ENCODE measurements at regions not wholly inside any gene's neighbourhood (a gene's known extent, or its start where the extent isn't known, plus 50 kb on each side); places are given as distances from the start of the nearest gene placed in this dataset.
"Not testable (repeated sequence)": the region's sequence is repeated elsewhere in the genome, so short reads cannot be mapped to it uniquely, and the experiment has no call there.

DNA sequence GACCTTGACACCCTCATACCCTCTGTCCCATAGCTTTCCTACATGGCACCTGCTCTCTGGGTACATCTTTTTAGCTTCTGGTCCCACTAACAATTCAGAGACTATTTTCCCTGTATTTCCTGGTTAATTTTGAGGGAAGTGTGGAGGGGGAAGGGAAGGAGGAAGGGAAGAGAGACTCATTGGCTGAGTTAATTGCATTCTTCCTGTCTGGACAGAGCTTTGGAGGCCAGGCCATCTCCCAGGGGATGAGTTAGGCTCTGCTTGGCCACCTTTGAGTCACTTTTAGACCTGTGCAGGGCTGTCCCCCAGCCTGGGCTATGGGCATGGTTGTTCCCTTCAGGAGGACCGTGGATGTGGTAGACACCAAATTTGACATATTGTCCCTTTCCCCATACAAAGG lies 167.9 kb upstream of the PGRMC2 start:
- intact Hi-C loops (cut with micrococcal nuclease), result loop anchor here (2.0 kb wide), 1 partner anchor 265 kb away; no protein-coding TSS in a partner anchor

DNA sequence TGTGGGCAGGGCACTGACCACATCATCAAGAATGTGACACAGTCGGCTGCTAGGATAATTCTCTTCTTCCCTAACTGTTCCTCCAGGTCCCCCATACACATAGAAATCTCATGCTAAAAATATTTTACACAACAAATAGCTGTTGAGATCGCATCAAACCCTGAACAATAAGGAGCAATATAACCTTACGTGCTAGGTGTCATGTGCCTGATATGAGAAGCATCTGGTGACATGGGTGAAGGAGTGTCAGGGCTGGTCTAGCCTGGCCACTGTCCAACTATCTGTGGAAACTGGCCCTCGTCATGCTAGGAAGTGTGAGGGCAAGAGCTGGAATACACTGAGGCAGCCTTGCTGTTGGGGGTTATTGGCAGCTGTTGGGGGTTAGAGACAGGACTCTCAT lies 167.3 kb upstream of the PGRMC2 start:
- intact Hi-C loops (cut with micrococcal nuclease), result loop anchor here (1.0 to 2.0 kb wide), 3 partner anchors 264 to 408 kb away; partner anchors contain the start of gene JADE1

DNA sequence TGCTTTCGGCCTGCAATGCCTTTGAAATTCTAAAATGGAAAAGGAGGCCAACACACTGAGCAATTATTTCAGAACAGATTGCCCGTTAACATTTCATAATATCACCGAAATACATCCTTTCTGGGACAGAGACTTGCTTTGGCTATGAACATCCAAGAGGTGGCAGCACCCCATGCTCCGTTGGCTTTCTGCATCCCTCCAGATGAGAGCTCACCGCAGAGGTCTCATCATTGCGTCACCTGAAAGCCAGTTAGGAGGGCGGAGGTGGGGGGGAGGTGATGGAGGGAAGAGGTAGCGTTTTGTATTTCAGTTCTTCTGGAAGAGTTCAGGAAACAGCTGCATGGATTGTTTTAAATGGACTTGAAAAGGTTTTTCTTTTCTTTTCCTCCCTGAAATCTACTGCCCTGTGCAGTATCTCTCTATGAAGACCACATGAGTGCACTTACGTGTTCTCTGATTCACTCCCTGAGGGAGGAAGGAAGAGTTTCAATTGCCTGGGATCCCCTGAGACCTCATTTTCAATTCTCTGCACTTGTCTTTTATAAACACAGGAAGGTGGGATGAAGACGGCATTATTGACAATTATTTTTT lies 166.8 kb upstream of the PGRMC2 start:
- intact Hi-C loops (cut with micrococcal nuclease), result loop anchor here (1.0 to 2.0 kb wide), 3 partner anchors 264 to 409 kb away; partner anchors contain the start of gene JADE1

DNA sequence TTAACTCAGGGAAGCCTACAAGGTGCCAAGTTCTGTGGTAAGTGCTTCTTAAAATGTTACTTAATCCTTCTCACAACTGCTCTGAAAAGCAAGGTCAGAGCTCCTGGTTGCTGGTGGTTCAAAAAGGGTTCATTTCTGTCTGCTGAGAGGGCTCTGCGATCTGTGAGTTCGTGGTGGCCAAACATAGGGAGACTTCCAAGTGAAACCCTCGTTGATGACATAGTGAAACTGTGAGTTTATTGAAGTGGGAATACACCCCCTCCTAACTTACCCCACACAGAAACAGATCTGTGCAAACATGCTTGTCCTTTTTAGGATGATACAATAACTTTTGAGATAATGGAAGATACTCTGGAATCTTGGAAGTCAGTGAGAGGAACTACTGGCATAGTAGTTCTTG lies 164.8 kb upstream of the PGRMC2 start:
- intact Hi-C loops (cut with micrococcal nuclease), result no loop called here

DNA sequence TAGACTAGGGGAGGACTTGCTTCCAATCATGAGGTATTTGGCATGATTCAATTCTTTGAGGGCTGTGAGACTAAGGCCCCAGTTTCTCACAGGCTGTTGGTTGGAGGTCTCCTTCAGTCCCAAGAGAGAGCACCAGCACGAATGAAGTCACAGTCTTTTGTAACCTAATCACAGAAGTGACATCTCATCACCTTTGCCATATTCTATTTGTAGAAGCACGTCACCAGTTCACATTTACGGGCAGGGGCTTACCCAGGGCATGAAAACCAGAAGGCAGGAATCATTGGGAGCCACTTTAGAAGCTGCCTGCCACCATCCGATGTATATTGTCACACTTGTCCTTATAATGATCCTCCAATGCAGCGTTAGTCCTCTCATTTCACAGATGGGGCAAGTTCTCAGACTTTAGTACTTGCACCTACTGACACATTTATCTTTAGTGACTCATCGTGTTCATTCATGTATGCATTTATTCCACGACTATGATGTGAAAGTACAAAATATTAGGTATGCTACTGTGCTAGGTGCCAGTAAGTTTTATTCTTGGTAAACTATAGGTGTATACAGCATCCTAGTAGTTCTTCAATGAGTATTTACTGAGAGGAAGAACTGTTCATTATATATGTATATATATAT lies 163.8 kb upstream of the PGRMC2 start:
- intact Hi-C loops (cut with micrococcal nuclease), result no loop called here

DNA sequence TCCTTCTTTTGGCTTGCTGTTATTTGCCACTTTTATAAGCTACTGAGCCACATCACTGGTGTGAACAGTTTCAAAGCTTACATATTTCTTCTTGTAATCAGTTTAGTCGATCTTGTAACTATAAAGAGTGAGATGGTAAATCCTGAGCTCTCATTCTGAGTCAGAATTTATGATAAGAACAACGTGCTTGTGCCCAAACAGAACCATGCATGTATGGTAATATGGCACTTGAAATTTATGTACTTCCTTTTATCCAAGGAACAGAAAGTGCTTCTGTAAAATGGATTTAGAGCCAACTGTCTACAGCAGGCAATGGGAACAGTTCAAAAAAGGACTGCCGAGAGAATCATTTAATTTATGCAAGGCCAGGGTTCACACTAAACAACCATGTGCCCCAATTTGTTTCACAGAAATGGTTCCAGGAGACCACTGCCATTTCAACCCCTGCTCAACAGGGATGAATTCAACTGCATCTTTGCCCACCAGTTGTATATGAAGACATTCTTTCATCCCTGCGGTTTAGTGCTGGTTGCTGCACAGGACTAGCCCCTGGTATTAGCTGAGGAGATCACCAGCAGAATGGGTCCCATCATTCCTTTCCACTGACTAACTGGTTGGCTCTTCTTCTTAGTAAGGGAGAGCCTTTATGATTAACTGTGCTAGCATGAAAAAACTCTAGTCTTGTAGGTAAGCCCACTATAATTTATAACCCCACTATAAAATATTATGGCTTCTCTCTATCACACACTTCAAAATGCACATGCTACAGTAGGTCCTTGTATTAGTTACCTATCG lies 162.9 kb upstream of the PGRMC2 start:
- intact Hi-C loops (cut with micrococcal nuclease), result no loop called here

DNA sequence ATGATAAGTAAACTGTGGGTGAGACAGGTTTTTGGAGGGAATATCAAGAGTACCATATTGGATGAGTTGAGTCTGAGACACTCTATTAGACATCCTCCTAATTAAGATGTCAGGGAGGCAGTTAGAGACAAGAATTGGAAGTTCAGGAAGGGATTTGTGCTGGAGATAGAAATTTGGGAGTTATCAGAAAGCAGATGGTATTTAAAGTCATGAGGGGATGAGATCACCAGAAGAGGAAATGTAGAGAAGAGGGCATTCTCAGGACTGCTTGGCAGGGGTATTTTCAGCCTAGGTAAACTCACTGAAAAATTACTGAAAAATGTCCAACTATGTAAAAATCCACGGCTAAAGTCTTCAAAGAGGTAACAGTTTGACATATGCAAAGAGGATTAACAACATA lies 161.6 kb upstream of the PGRMC2 start:
- intact Hi-C loops (cut with micrococcal nuclease), result no loop called here

DNA sequence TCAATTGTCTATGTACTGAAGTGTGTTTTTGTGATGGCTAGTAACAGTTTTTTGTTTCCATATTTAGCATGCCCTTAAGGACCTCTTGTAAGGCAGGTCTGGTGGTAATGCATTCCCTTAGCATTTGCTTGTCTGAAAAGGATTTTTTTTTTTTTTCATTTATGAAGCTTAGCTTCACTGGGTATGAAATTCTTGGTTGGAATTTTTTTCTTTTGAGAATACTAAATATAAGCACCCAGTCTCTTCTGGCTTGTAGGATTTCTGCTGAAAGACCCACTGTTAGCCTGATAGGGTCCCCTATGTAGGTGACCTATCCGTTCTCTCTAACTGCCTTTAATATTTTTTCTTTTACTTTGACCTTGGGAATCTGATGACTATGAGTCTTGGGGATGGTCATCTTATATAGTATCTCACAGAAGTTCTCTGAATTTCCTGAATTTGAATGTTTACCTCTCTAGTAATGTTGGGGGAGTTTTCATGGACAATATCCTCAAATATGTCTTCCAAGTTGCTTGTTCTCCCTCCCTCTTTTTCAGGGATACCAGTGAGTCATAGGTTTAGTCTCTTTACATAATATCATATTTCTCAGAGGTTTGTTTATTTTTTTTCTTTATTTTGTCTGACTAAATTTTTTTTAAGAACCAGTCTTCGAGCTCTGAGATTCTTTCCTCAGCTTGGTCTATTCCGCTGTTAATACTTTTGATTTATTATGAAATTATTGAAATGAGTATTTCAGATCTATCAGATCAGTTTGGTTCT lies 157.1 kb upstream of the PGRMC2 start:
- intact Hi-C loops (cut with micrococcal nuclease), result no loop called here

DNA sequence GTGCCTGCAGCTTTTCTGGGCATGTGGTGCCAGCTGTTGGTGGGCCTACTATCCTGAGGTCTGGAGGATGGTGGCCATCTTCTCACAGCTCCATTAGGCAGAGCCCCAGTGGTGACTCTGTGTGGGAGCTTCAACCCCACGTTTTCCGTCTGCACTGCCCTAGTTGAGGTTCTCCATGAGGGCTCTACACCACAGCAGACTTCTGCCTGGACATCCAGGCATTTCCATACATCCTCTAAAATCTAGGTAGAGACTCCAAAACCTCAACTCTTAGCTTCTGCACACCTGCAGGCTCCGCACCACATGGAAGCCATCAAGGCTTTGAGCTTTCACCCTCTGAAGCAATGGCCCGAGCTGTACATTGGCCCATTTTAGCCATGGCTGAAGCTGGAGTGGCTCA lies 153.3 kb upstream of the PGRMC2 start:
- intact Hi-C loops (cut with micrococcal nuclease), result no loop called here

DNA sequence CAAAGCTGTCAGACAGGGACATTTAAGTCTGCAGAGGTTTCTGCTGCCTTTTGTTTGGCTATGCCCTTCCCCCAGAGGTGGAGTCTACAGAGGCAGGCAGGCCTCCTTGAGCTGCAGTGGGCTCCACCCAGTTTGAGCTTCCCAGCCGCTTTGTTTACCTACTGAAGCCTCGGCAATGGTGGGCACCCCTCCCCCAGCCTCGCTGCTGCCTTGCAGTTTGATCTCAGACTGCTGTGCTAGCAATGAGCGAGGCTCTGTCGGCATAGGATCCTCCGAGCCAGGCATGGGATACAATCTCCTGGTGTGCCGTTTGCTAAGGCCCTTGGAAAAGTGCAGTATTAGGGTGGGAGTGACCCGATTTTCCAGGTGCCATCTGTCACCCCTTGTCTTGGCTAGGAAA lies 149.4 kb upstream of the PGRMC2 start:
- intact Hi-C loops (cut with micrococcal nuclease), result not testable (repeated sequence)

DNA sequence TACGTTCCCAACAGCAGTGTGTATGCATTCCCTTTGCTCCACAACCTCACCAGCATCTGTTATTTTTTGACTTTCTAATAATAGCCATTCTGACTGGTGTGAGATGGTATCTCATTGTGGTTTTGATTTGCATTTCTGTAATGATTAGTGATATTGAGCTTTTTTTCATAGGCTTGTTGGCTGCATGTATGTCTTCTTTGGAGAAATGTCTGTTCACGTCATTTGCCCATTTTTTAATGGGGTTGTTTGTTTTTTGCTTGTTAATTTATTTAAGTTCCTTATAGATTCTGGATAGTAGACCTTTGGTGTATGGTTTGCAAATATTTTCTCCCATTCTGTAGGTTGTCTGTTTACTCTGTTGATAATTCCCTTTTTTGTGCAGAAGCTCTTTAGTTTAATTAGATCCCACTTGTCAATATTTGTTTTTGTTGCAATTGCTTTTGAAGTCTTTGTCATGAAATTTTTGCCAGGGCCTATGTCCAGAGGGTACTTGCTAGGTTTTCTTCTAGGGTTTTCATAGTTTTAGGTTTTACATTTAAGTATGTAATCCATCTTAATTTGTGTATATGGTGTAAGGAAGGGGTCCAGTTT lies 141.5 kb upstream of the PGRMC2 start:
- intact Hi-C loops (cut with micrococcal nuclease), result not testable (repeated sequence)

DNA sequence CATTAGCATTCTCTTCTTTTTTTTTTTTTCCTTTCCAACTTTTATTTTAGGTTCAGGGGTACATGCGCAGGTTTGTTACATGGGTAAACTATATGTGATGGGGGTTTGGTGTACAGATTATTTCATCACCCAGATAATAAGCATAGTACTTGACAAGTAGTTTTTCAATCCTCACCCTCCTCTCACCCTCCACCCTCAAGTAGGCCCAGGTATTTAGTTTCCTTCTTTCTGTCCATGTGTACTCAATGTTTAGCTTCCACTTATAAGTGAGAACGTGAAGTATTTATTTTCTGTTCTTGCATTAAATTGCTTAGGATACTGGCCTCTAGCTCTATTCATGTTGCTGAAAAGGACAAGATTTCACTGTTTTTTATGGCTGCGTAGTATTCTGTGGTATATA lies 140.8 kb upstream of the PGRMC2 start:
- intact Hi-C loops (cut with micrococcal nuclease), result no loop called here

DNA sequence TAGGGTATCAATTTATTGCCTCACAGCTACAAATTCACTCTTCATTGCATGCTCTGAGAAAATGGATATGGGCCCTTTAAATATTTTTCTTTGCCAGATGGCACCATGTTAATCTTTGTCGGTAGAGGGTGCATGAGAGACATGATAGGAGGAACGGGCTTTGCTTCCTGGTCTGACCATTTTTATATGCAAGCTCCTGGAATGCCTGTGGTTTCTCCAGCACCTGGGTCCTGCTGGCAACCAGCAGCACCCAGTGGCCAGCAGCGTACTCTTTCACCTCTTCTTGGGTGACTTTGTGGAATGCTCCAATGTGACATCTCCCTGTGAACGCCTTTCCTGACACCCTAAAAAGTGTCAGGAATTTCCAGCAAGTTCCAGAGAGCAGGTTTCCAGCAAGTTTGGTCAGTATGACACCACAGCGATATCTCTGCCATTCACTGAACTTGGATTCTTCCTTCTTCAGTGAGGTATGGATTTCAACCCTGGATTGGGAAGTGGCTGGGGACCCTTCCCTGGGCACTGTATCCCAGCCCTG lies 140.3 kb upstream of the PGRMC2 start:
- intact Hi-C loops (cut with micrococcal nuclease), result no loop called here

DNA sequence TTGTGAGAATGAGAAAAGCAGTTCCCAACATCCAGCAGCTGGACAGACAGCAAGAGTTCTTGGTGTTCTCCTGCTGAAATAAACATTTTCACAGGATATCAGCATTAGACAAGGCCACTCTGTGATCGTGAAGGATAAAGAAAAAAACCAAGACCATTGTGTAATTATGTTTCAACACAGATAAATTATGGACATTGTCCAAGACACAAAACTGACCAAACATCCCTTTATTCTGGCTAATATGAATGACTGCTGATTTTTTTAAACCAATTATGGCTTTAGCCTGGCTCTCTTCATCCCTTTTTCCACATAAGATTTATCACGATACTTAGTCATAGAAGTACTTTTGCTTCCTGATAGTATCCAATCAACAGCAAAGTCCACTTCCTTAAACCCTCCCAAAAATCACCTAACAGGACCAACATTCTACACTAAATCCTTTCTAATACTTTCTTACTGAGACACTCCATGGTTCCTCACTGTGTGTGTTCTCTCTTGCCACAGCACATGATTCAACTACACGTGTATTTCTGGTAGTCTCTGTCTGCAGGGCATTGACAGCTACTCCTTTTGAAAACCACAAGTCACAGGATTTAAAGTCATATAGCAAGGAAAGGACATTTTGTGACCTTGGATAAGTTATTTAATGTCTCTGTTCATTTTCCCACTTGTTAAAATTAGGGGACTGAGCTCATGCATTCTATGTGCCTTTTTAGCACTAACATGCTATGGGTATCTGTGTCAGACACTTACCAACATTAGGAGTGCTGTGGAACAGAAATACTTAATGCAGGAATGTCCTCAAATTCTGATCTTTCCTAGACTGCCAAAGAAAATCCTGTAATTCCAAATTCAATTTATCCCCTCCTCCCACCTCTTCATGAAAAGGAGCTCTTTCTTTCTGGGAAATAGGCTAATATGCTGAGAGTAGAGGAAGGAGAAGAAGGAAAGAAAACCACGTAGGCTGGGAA lies 137.2 kb upstream of the PGRMC2 start:
- intact Hi-C loops (cut with micrococcal nuclease), result no loop called here

DNA sequence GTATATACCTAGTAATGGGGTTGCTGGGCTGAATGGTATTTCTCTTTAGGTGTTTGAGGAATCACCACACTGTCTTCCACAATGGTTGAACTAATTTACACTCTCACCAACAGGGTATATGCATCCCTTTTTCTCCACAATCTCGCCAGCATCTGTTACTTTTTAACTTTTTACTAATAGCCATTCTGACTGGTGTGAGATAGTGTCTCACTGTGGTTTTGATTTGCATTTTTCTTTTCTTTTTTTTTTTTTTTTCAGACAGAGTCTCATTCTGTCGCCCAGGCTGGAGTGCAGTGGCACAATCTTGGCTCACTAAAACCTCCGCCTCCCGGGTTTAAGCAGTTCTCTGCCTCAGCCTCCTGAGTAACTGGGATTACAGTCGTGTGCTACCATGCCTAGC lies 134.7 kb upstream of the PGRMC2 start:
- intact Hi-C loops (cut with micrococcal nuclease), result not testable (repeated sequence)

DNA sequence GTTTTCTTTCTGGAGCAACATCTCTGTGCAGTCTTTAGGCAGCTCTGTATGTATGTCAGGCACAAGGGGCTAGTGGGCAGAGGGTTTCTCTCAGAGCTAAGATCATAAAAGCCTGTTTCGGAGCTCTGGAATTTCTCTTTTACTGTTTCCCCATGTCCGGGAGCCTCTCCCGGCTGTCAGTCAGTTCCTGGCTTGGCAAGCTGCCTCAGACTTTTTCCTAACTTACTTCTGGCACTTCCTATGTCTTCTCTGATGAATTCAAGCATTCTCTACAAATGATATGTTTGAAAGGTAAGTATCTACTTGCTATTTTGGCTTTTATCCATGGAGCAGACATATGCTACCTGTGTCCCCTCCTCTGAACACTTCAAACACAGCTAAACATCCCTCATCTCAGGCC lies 129.3 kb upstream of the PGRMC2 start:
- intact Hi-C loops (cut with micrococcal nuclease), result no loop called here

DNA sequence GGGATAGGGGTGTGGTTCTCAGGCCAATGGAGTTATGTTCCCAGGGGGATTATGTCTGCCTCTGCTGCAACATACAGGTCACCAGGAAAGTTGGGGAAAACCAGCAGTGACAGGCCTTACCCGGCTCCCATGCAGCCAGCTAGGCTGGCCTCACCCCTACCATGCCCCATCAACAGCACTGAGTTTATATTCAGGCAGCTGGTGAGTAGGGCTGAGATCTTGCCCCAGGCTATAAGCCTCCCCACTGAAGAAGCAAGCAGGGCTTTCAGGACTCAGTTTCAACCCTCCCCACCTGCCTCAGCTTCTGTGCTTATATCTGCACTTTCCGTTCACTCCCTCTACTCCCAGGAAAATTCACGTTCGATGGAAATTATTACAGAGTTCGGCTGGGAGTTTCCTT lies 122.4 kb upstream of the PGRMC2 start:
- intact Hi-C loops (cut with micrococcal nuclease), result no loop called here

DNA sequence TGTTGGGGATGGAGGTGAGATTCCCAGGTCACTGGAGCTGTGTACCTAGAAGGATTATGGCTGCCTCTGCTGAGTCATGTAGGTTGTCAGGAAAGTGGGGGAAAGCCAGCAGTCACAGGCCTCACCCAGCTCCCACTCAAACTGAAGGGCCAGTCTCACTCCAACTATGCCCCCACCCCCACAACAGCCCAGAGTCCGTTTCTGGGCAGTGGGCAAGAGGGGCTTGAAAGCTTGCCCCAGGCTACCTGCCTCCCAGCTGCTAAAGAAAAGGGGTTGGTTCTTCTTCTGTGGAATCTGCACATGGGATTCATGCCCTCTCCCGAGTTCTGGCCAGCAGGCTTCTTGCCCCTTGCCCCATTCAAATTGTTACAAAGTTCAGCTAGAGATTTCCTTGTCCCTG lies 116.0 kb upstream of the PGRMC2 start:
- intact Hi-C loops (cut with micrococcal nuclease), result no loop called here

DNA sequence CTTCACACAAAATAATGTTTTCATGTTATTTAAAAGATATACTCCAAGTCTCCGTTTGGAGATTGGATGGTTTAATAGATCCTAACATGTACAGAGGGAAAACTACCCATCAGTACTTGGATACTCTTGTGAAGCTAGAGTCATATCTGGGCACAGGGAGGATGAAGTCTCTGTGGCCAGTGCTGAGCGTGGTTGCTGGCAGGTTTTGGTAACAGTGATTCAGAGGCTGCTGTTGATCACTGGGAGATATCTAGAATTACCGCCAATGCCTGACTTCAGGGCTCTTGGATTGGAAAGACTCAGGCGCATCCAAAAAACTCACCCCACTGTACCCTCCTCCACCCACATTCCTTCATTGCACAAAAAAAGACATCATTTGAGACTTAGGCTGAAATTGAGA lies 107.2 kb upstream of the PGRMC2 start:
- intact Hi-C loops (cut with micrococcal nuclease), result no loop called here

DNA sequence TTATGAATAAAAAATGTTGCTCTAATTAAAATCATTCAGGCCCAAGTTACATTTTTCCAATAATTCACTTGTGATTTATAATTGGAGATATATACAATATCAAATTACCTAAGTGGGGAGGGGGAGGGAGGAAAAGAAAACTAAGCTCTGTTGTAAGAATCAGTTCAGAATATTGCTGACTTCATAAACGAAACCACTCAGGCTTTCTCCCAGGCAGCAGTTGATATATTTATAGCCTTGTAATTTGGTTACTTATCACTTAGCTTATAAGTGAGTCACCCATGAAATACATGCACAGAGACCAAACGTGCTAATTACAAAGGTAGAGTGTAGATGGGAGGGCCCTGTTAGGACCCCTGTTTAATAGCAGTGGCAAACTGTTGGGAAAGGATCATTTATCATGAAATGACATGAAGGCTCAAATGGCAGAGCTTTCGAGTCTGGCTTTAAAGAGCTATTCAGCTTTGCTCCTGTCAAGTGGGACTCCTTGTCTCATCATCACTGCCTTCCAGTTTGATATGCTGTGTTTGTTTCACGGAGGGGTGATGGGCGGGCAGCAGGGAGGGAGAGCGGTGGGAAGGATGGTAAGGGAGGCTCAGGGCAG lies 105.6 kb upstream of the PGRMC2 start:
- intact Hi-C loops (cut with micrococcal nuclease), result no loop called here
